ENCODE measurements at regions not wholly inside any gene's neighbourhood (a gene's known extent, or its start where the extent isn't known, plus 50 kb on each side); places are given as distances from the start of the nearest gene placed in this dataset.

- Histone ChIP-seq H3K36me3 (no peaks in the 10 kb centered on the region), H3K4me1 (no peaks in the 10 kb centered on the region), H3K9me3 (no peaks in the 10 kb centered on the region), H3K4me3 (no peak overlapping the region), H3K27me3 (peaks cover 0 to 9% of the 10 kb centered on the region in 2 donors), H3K27ac (no peak overlapping the region)
- ATAC-seq (no peak), DNase-seq (no peak)
- no peak for TF ChIP-seq CTCF (IDR thresholded peaks at IDR 0.05)
- TF ChIP-seq POLR2A (IDR thresholded peaks at IDR 0.05): no peak
- intact Hi-C loops (cut with DNase I): no loop called here
- WGBS (ENCODE audit: insufficient coverage, low coverage, low lambda C conversion rate, missing lambda C conversion rate): 67% methylated on average over 1 of the region's 1 CpG
Observed at GRCh38 chrX:69431420-69431819, 72.7 kb upstream of the NALF2 start.

GRCh38 chrX:69430785-69431184 is 73.3 kb upstream of the NALF2 start:
- Histone ChIP-seq H3K9me3 (no peaks in the 10 kb centered on the region), H3K36me3 (no peaks in the 10 kb centered on the region), H3K4me1 (no peaks in the 10 kb centered on the region), H3K27ac (no peak overlapping the region), H3K4me3 (no peak overlapping the region), H3K27me3 (peaks cover 0 to 9% of the 10 kb centered on the region in 2 donors)
- 36% methylated on average over 2 of the region's 2 CpGs for WGBS (ENCODE audit: insufficient coverage, low coverage, low lambda C conversion rate, missing lambda C conversion rate)
- intact Hi-C loops (cut with DNase I): no loop called here
- TF ChIP-seq POLR2A (IDR thresholded peaks at IDR 0.05): no peak
- TF ChIP-seq CTCF (IDR thresholded peaks at IDR 0.05): no peak
- DNase-seq (no peak), ATAC-seq (no peak)

- Histone ChIP-seq H3K36me3 (no peaks in the 10 kb centered on the region), H3K4me3 (no peak overlapping the region), H3K4me1 (no peaks in the 10 kb centered on the region), H3K27ac (no peak overlapping the region), H3K9me3 (no peaks in the 10 kb centered on the region), H3K27me3 (peaks cover 0 to 9% of the 10 kb centered on the region in 2 donors)
- intact Hi-C loops (cut with DNase I): no loop called here
- 35% methylated on average over 4 of the region's 6 CpGs for WGBS (ENCODE audit: insufficient coverage, low coverage, low lambda C conversion rate, missing lambda C conversion rate)
- ATAC-seq (no peak), DNase-seq (no peak)
- TF ChIP-seq POLR2A (IDR thresholded peaks at IDR 0.05): no peak
- no peak for TF ChIP-seq CTCF (IDR thresholded peaks at IDR 0.05)
Observed at GRCh38 chrX:69429339-69430015, 74.6 kb upstream of the NALF2 start.

- no peak overlapping the region for H3K27ac ChIP-seq
- peaks cover 0 to 9% of the 10 kb centered on the region in 2 donors for H3K27me3 ChIP-seq
- H3K9me3 ChIP-seq: no peaks in the 10 kb centered on the region
- DNase-seq: no peak
- intact Hi-C loops (cut with DNase I): no loop called here
- no peak overlapping the region for H3K4me3 ChIP-seq
- no peak for ATAC-seq
- 20% methylated on average over 2 of the region's 2 CpGs for WGBS (ENCODE audit: insufficient coverage, low coverage, low lambda C conversion rate, missing lambda C conversion rate)
- TF ChIP-seq POLR2A (IDR thresholded peaks at IDR 0.05) (no peak), CTCF (IDR thresholded peaks at IDR 0.05) (no peak)
- H3K4me1 ChIP-seq: no peaks in the 10 kb centered on the region
- H3K36me3 ChIP-seq: no peaks in the 10 kb centered on the region
Observed at GRCh38 chrX:69428216-69428615, 75.9 kb upstream of the NALF2 start.
